NCI-H524 treated with DMSO at 0.1 percent for 48 hours (cell line): ENCODE measurements at regions not wholly inside any gene's neighbourhood (a gene's known extent, or its start where the extent isn't known, plus 50 kb on each side); places are given as distances from the start of the nearest gene placed in this dataset.

ENCODE experiments used
- DNase-seq: peaks from one replicate; lab custom pipeline; 2025; lab: John Stamatoyannopoulos, UW

DNA sequence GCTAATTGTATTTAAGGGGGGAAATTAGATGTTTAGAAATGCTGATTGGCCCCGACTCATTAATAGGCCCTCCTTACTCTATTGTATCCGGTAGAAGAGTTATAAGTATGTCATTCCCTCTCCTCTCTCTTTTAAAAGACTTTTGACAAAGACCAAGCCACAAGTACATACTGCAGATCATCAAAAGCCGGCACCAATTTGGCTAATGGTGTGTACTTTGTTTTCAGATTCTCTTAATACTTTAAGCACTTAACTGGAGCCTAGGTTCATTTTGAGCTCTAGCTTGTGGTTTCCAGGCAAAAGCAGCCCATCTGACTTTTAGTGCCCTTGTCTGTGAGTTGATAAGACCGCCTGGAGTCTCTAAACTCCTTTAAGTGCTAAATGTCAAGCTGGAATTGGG lies 210.0 kb upstream of the LYZL1 start:
- DNase-seq: no peak

DNA sequence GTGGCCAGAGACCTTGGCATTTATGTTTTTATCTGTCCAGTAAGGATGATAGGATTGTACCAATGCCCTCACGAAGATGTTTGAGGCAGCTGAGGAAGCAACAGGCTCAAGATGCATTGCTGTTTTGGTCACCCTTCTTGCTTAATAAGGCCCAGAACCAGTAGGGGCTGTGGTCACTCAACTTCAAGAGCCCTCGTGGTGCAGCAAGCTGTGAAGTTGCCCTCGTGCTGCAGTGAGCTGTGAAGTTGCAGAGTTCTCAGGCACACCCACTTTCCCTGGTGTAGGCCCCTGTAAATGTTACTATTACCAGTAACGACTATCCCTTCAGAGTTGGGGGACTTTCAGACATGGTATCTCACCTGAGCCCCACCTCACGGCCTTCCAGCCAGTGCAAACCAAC lies 207.6 kb upstream of the LYZL1 start:
- no peak for DNase-seq

GRCh38 chr10:29081951-29082685 lies 206.8 kb upstream of the LYZL1 start:
- DNase-seq: no peak

- no peak for DNase-seq
Observed at GRCh38 chr10:29083096-29083495, 205.8 kb upstream of the LYZL1 start.

DNA sequence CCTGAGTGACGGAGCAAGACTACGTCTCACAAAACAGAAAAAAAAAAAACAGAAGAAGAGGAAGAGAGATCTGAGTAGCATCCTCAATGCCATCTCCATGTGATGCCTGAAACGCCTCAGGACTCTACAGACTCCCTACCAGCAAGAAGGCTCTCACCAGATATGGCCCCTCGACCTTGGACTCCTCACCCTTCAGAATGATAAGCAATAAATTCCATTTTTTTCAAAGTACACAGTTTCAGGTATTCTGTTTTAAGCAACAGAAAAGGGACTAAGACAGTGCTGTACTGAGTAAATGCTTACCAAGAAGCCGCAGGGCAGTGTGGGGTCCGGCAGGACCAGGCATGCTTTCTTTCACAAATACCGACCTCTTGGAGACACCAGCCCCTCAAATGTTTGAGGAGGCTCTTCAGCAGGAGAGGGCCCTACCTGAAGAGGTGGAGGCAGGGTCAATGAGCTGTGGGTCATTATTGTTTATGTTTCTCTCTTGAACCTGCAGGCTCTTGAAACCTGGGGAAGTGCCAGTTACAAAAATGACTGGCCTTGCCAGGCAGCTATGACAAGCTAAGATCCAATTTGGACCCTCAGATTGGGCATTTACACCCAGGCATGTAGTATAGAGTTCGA lies 204.1 kb upstream of the LYZL1 start:
- DNase-seq: no peak

DNA sequence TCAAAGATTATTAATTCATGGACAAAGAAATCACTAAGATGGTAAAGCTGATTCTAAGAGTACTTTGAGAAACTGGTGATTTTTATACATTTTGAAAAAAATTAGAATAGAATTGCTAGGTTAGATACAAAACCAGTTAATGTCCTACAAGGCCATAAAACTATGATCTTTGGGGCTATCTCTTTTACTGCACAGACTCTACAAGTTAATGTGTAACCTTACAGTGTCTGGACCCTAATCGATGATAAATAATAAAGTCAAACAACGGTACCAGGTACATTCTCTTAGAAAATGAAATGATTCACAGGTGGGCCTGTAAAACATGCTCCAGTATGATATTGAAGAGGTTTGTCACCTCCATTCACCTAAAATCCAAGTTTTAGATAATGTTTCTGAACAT lies 199.8 kb upstream of the LYZL1 start:
- DNase-seq: no peak

DNA sequence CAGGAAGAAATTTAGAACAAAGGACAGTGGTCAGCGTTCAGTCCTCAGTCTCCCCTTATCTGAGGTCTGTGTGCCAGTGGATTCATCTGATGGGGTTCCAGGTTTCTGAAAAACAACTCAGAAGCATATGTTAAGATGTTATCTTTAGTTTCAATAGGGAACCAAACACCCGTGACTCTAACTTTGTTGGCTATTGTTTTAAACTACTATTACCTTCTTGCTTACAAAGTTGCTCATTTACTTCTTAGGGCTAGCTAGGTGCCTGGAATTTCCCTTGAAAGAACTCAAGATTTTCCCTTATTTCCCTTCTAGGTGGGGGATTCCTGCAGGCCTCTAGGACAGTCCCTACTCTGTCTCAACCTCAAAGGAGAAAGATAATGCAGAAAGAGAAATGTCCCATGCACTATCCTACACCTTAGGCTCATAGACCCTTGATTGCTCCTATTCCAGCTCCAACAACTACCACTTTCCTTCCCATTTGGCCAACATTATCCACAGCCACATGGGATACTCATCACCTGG lies 192.5 kb upstream of the LYZL1 start:
- DNase-seq: no peak

DNA sequence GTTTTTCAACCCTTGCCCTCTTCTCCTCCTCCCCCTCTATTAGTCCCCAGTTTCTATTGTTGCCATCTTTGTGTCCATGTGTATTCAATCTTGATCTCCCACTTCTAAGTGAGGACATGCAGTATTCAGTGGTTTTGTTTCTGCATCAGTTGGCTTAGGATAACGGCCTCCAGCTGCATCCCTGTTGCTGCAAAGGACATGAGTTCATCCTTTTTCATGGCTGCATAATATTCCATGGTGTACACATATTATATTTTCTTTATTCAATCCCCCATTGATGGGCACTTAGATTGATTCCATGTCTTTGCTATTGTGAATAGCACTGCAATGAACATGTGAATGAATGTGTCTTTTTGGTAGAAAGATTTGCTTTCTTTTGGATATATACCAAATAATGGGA lies 190.4 kb upstream of the LYZL1 start:
- DNase-seq: no peak

GRCh38 chr10:29099001-29099400 lies 189.9 kb upstream of the LYZL1 start:
- DNase-seq: no peak

DNA sequence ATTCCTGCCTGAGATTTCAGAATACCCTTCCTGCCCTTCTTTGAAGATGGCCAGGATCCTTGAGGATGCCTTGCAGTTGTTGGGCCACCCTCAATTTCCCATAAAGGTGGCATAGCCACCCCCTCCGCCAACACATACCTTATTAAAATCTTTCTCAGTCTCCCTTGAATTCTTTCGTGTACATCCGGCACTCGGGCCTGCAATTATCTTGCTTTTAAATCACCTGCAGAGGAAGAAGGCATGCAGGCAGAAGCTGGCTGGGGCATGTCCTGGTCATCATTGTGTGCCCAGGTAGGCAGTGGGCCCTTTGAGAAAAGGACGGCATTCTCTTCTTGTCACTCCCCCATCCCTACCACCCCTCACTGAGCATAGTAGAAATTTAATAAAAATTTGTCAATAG lies 189.5 kb upstream of the LYZL1 start:
- no peak for DNase-seq

GRCh38 chr10:29100505-29100904 lies 188.4 kb upstream of the LYZL1 start:
- DNase-seq: no peak

DNA sequence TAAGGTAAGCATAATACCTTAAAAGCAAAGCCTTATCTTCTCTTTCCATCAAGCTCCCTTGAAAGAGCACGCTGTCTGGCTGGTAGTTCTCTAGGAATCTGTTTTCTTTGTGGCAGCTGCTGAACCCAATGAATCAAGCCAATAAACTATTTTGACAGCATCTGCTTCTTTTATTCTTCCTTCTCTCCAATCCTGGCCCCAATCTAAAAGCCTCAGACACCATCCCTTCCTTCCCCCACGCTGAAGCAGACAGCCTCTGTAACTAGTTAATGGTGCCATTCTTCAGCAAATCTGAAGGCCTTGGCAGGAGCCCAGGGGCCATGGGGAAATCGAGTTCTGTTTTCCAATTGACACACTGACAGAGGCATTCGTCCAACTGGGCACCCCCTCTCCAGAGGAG lies 186.6 kb upstream of the LYZL1 start:
- no peak for DNase-seq

DNA sequence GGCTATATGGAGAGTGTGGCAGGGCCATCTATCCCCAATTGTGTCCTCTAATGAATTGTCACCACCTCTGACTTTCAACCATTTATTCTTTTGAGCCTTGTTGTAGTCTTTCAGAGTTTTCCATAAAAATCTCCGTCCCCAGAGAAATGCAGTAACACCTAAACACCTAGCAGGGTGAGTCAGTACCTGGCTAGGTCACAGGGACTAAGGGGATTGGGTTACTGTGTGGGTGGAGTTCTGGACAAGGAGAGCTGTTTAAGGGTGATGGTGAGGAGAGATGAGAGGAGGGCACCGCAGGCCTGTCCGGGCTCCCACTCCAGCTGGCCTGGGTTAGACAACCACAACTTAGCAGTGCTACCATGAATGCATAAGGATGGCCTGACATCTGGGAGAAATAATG lies 186.2 kb upstream of the LYZL1 start:
- DNase-seq: no peak

GRCh38 chr10:29104661-29105399 lies 184.0 kb upstream of the LYZL1 start:
- DNase-seq: no peak

DNA sequence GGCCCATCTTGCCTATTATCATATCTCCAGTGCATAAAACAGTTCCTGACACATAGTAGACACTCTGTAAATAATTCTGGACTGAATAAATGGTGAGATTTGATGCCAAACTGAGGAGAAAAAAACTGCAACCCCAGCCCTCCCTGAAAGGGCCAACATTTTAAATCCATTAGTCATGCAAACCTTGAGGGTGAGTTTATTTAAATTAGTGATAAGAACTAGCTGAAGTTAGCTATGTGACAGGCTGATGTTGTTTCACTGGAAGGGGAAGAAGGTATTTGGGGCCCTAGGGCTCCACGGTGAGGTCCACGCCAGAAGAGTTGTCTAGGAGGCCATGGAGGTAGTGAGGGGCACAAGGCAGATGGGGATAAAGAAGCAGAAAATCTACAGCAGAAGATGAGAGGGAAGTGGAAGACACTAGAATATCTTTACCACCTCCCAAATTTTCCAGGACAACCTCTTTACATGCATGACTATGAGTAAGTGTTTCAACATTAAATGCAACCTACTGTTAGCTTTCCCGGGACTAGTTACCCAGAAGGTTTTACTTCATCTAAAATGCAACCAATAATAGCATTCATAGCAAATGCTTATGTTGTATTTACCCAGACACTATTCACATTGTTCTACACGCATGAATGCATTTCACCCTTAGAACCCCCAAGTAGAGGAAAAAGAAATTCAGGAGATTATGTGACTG lies 183.2 kb upstream of the LYZL1 start:
- no peak for DNase-seq

DNA sequence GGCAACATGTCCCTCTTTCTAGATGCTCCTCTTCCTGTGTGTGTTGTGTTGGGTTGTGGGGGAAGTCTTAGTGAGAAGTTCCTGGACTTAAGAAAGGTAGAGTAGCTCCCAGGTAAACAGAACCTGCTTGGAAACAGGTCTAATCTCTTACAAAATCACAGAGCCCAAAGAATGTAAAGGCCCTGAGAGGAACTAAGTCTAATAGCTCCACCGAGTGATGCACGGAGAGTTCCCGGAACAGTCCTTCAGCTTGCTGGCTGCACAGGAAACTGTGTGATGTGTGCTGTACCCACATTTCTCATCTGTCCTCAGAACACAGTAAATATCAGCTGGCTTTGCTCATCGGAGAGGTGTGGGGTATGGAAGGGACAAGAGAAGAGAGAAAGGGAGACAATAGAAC lies 182.6 kb upstream of the LYZL1 start:
- no peak for DNase-seq

GRCh38 chr10:29107866-29108498 lies 180.9 kb upstream of the LYZL1 start:
- no peak for DNase-seq

DNA sequence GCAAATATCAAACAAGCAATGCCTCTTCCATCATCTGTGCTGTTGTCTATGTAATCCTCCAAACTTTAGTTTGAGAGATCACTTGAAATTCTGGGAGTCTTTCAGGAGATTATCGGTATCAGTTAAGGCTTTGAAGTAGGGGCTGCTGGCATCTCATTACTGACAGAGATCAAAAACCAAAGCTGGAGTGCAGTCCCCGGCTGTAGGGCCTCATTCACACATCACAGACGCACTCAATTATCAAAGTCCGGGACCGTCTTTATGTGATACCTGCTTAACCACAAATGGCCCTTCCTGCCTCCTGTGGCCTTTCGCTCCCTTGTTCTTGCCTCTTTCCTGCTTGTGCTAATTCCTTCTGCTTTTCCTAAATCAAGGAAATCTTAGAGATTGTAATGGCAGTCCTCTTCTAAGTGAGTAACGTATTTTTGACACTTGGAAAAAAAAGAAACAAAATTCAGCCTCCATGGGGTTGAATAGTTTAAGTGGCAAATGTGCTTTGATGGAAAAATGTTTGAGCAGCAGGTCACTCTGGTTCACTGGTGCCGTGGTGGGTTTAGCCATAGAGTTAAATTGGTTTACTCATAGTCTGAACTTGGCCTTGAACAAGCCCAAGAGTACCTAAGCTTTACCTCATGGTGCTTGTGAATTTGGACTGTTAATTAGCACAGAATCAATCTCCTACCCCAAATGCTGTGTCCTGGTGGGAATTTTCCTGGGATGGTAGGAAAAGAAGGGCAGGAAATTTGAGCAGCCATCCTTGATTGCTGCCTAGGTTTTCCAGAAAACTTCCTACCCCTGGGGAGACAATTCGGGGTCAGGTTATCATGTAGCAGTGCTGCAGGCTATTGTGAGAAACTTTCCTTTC lies 178.9 kb upstream of the LYZL1 start:
- DNase-seq: no peak

- no peak for DNase-seq
Observed at GRCh38 chr10:29112827-29113615, 175.8 kb upstream of the LYZL1 start.

GRCh38 chr10:29113616-29113945 lies 175.3 kb upstream of the LYZL1 start:
- no peak for DNase-seq
